Activated CD4-positive, alpha-beta T cell treated with anti-CD3 and anti-CD28 coated beads, Interleukin-2, amount 50 U/mL, for 16 hours (primary cell): ENCODE measurements at regions not wholly inside any gene's neighbourhood (a gene's known extent, or its start where the extent isn't known, plus 50 kb on each side); places are given as distances from the start of the nearest gene placed in this dataset.

Source experiments
- DNase-seq: peaks from one replicate; pipeline ENCODE4 v3.0.0-alpha.2; 2020

DNA sequence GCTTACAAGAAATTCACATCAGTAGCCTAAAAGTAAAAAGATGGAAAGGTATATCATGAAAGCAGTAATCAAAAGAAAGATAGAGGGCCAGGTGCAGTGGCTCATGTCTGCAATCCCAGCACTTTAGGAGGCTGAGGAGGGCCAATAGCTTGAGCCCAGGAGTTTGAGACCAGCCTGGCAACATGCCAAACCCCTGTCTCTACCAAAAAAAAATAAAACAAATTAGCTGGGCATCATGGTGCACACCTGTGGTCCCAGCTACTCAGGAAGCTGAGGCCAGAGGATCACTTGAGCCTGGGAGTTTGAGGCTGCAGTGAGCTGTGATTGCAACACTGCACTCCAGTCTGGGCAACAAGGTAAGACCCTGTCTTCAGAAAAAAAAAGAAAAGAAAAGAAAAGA is 55.5 kb downstream of the GSPT2 start:
- DNase-seq, result no peak

- DNase-seq, result peak; percentile 67
Measured at GRCh38 chrX:51802917-51803688, 59.9 kb downstream of the GSPT2 start.

DNA sequence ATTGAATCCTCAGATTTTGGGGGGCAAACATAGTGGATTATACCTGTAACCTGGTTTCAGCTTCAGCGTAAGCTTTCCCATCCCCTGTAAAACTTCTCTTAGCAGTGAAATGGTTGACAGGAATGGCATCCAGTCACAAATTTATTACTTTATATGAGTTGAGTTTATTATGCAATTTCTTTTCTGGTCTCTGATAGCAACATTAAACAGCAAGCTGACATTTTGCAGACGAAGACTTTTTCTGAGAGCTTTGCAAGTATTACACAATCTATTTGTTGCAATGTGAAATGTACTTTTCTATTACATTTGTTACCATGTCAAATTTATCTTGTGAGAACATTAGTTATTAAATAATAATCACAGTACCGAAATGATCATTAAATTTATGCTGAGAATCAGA is 60.6 kb downstream of the GSPT2 start:
- DNase-seq, result no peak

GRCh38 chrX:51804741-51805140 is 61.5 kb downstream of the GSPT2 start:
- no peak for DNase-seq

- no peak for DNase-seq
Measured at GRCh38 chrX:51813886-51814460, 70.7 kb downstream of the GSPT2 start.

DNA sequence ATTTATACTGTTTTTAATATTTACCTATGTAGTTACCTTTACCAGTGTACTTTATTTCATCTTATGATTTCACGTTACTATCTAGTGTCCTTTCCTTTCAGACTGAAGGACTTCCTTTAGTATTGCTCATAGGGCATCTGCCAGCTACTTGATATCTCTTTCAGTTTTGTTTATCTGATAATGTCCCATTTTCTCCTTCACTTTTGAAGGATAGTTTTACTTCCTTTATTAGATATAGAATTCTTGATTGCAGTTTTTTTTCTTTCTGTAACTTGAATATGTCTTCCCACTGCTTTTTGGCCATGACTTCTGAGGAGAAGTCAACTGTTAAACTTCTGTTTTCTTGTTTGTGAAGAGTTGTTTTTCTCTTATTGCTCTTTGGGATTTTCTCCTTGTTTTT is 69.4 kb upstream of the MAGED1 start:
- DNase-seq, result no peak

DNA sequence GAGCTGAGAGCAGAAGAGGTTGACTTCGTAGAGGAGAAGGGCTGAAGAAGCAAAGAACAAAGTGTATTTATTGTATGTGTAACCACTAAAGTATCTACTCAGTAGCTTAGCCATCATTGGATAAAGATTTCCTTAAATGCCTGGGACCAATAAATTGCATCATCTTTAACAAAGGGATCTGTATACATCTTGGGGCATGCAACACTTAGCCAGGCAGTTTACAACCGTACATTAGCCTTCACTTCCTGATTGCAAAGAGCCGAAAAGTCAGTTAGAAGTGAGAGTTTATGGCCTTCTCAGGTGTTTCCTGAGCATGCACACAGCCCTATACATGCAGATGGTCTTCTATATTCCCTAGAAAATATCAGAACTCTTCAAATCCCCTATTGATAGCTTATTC is 68.0 kb upstream of the MAGED1 start:
- no peak for DNase-seq

DNA sequence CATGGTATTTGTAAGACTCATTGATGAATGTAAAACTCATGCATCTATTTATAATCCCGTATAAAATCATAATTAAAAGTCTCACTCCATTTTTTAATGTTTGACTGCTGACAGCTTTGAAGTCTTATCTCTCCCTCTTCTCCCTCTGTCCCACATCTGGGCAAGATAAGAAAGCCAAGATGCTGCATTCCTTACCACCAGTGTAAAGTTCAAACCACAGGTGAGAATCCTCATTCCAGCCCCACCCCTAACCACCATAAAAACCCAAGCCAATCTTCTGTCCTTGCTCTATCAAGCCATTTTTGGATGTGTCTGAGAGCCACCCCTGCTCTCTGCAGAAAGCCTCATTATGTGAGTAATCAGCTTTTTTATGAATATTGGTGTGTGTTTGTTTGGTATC is 59.3 kb upstream of the MAGED1 start:
- no peak for DNase-seq

GRCh38 chrX:51836823-51837222 is 56.6 kb upstream of the MAGED1 start:
- no peak for DNase-seq

DNA sequence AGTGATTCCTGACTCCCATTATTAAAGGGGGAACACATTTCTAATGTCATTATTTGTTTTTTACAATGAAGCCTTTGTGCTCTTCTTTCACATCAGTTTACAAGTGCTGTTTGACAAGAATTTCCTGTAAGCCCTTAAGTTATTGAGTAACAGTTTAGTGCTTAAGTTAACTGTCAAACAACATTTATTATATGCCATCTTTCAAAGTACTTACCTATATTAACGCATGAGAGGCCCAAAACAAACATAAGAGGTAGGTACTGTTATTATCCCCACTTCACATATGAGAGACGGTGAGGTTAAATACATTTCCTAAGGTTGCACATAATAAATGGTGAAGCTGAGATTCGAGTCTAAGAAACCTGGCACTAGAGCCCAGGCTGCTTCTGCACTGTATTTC is 56.0 kb upstream of the MAGED1 start:
- no peak for DNase-seq

GRCh38 chrX:51837921-51838320 is 55.5 kb upstream of the MAGED1 start:
- no peak for DNase-seq
